Esophagus muscularis mucosa (tissue), 4 donors: ENCODE measurements at regions not wholly inside any gene's neighbourhood (a gene's known extent, or its start where the extent isn't known, plus 50 kb on each side); places are given as distances from the start of the nearest gene placed in this dataset.
"Not testable (repeated sequence)": the region's sequence is repeated elsewhere in the genome, so short reads cannot be mapped to it uniquely, and the experiment has no call there.

Experiments used
- DNase-seq: peaks from one replicate; pipeline ENCODE4 v3.0.0-alpha.2; 2017; ENCODE audit errors: extremely low spot score
- H3K27ac ChIP-seq, 4 donors: fragments of 200-600 bp; sonication (generic); replicated peaks in 1 of 4; 1 replicate in 3 of 4; 2 replicates in 1 of 4; pipeline ENCODE4 v1.5.1; 2016 to 2019; ENCODE audit warnings: mild to moderate bottlenecking in 1 of 4
- H3K27me3 ChIP-seq, 4 donors: fragments of 200-600 bp; sonication (generic); one replicate each; pipeline versions ENCODE4 v1.5.1 to v1.6.0; 2016 to 2019
- H3K36me3 ChIP-seq, 4 donors: fragments of 200-600 bp; sonication (generic); one replicate each; pipeline ENCODE4 v1.5.1; 2016 to 2019
- H3K4me1 ChIP-seq, 4 donors: fragments of 200-600 bp; sonication (generic); one replicate each; pipeline ENCODE4 v1.5.1; 2016 to 2019
- H3K4me3 ChIP-seq, 4 donors: fragments of 200-600 bp; sonication (generic); 1 replicate in 2 of 4; 2 replicates in 2 of 4; pipeline ENCODE4 v1.5.1; 2016 to 2019; ENCODE audit warnings: mild to moderate bottlenecking in 4 of 4, moderate library complexity in 1 of 4
- H3K9me3 ChIP-seq, 4 donors: fragments of 200-600 bp; sonication (generic); 1 replicate in 3 of 4; 2 replicates in 1 of 4; pipeline ENCODE4 v1.5.1; 2016 to 2019
- CTCF ChIP-seq, 3 experiments: fragments of 200-600 bp in 2 of 3; fragments of 450-650 bp in 1 of 3; sonication (generic) in 2 of 3; IDR thresholded peaks; one replicate each; pipeline ENCODE4 v1.5.1; 2017 to 2019; ENCODE audit warnings: antibody characterized with exemption in 3 of 3, mild to moderate bottlenecking in 2 of 3, moderate library complexity in 1 of 3
- EP300 ChIP-seq: sonication (generic); formaldehyde crosslinking; IDR thresholded peaks from one replicate; pipeline ENCODE4 v1.6.1; 2017; ENCODE audit warnings: antibody characterized with exemption
- POLR2A ChIP-seq: fragments of 450-650 bp; IDR thresholded peaks from one replicate; pipeline ENCODE4 v1.6.1; 2017; ENCODE audit warnings: antibody characterized with exemption, moderate library complexity, mild to moderate bottlenecking, low read depth
- WGBS: methylation state at CpG from one replicate; pipeline ENCODE4 v1.1.5; 2018; 5-methylcytosine and 5-hydroxymethylcytosine counted together
- intact Hi-C: fragments of 100-400 bp; cut with DNase I; formaldehyde crosslinking; loops from one replicate; pipeline ENCODE4 v1.15.1; 2023

DNA sequence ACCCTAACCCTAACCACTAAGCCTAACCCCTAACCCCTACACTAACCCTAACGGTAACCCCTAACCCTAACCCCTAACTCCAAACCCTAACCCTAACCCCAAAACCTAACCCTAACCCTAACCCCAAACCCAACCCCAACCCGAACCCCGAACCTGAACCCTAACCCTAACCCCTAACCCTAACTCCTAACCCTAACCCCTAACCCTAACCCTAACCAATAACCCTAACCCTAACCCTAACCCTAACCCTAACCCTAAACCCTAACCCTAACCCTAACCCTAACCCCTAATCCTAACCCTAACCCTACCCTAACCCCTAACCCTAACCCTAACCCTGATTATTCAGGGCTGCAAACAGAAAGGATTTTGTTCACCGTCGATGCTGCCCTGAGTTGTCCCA, 144.6 kb upstream of the DUSP22 start:
- intact Hi-C loops, DNase-seq, H3K4me1 ChIP-seq, H3K36me3 ChIP-seq, H3K27ac ChIP-seq, H3K27me3 ChIP-seq, H3K4me3 ChIP-seq, H3K9me3 ChIP-seq: not testable (repeated sequence)
- 96% methylated on average over 4 of the region's 5 CpGs for WGBS

GRCh38 chr6:148051-148984, 144.0 kb upstream of the DUSP22 start:
- intact Hi-C loops, H3K4me3 ChIP-seq, H3K27ac ChIP-seq, H3K9me3 ChIP-seq, DNase-seq, H3K36me3 ChIP-seq, H3K27me3 ChIP-seq, H3K4me1 ChIP-seq: not testable (repeated sequence)
- 88% methylated on average over 35 of the region's 61 CpGs for WGBS
- TF ChIP-seq CTCF (IDR thresholded peaks at IDR 0.05): peak in 1 of 3 experiments; percentile 26

- H3K36me3 ChIP-seq, H3K4me3 ChIP-seq, H3K9me3 ChIP-seq, H3K4me1 ChIP-seq, H3K27ac ChIP-seq, intact Hi-C loops, DNase-seq: not testable (repeated sequence)
- H3K27me3 ChIP-seq: peaks cover 0 to 21% (median 0%) of the 10 kb centered on the region in 4 donors
- WGBS: 49% methylated on average over 1 of the region's 1 CpG
Measured at GRCh38 chr6:150147-150546, 142.1 kb upstream of the DUSP22 start.

DNA sequence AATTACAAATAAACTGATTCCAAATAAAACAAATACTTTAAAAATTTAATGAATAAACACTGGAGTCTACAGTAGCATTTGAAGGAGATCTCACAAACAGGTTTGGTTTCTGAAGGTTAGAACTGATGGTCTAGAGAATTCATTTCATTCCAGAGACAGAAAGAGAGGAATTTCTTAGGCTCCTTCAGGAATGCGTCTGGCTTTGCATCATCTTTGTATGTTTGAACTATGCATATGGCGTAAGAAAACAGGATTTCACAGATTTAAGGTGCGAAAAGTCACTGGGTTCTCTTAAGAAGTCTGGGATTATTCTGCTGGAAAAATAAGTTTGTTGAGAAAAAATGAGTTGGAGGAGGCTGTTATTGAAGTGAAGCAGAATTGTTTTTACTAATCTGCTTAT, 139.9 kb upstream of the DUSP22 start:
- H3K9me3 ChIP-seq, H3K4me3 ChIP-seq, H3K4me1 ChIP-seq, DNase-seq, H3K27ac ChIP-seq, intact Hi-C loops, H3K36me3 ChIP-seq: not testable (repeated sequence)
- 69% methylated on average over 3 of the region's 3 CpGs for WGBS
- H3K27me3 ChIP-seq: peaks cover 0 to 37% (median 0%) of the 10 kb centered on the region in 4 donors

DNA sequence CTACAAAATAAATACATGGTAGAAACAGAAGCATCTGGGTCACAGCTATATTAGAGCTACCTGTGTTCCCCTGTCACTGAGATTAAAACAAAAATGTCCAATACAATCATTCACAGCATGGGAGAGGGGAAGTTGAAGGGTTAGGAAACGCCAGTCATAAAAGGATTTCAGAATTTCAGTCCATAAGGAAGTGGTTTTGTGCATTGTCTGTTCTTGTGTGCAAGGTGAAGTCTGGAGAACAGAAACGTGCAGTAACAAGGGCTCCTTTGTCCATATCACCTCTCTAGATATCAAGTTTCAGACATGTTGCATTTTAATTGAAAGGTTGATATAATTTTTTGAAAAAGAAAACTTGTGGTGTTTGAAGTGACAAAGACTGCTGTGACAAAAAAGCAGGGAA, 139.3 kb upstream of the DUSP22 start:
- H3K4me1 ChIP-seq, H3K9me3 ChIP-seq, H3K36me3 ChIP-seq, H3K4me3 ChIP-seq, DNase-seq, H3K27ac ChIP-seq, intact Hi-C loops: not testable (repeated sequence)
- WGBS: 17% methylated on average over 2 of the region's 2 CpGs
- H3K27me3 ChIP-seq: peaks cover 0 to 41% (median 0%) of the 10 kb centered on the region in 4 donors

- H3K4me3 ChIP-seq, H3K4me1 ChIP-seq, DNase-seq, H3K9me3 ChIP-seq, H3K36me3 ChIP-seq, H3K27ac ChIP-seq, intact Hi-C loops: not testable (repeated sequence)
- WGBS: 64% methylated on average over 3 of the region's 3 CpGs
- H3K27me3 ChIP-seq: peaks cover 0 to 49% (median 0%) of the 10 kb centered on the region in 4 donors
Measured at GRCh38 chr6:153867-154266, 138.4 kb upstream of the DUSP22 start.

GRCh38 chr6:154321-155092, 137.8 kb upstream of the DUSP22 start:
- H3K9me3 ChIP-seq, intact Hi-C loops, H3K27ac ChIP-seq, H3K4me3 ChIP-seq, DNase-seq, H3K4me1 ChIP-seq, H3K36me3 ChIP-seq: not testable (repeated sequence)
- peaks cover 0 to 55% (median 0%) of the 10 kb centered on the region in 4 donors for H3K27me3 ChIP-seq
- 75% methylated on average over 9 of the region's 9 CpGs for WGBS

- Histone ChIP-seq H3K4me3 (no peak overlapping the region), H3K9me3 (no peaks in the 10 kb centered on the region), H3K4me1 (no peaks in the 10 kb centered on the region), H3K36me3 (no peaks in the 10 kb centered on the region), H3K27me3 (peaks cover 0 to 57% (median 0%) of the 10 kb centered on the region in 4 donors), H3K27ac (no peak overlapping the region)
- DNase-seq: no peak
- intact Hi-C loops: no loop called here
- WGBS: 81% methylated on average over 5 of the region's 5 CpGs
- TF ChIP-seq EP300 (no peak), POLR2A (no peak), CTCF (IDR thresholded peaks at IDR 0.05) (no peak)
Measured at GRCh38 chr6:156010-156409, 136.3 kb upstream of the DUSP22 start.

DNA sequence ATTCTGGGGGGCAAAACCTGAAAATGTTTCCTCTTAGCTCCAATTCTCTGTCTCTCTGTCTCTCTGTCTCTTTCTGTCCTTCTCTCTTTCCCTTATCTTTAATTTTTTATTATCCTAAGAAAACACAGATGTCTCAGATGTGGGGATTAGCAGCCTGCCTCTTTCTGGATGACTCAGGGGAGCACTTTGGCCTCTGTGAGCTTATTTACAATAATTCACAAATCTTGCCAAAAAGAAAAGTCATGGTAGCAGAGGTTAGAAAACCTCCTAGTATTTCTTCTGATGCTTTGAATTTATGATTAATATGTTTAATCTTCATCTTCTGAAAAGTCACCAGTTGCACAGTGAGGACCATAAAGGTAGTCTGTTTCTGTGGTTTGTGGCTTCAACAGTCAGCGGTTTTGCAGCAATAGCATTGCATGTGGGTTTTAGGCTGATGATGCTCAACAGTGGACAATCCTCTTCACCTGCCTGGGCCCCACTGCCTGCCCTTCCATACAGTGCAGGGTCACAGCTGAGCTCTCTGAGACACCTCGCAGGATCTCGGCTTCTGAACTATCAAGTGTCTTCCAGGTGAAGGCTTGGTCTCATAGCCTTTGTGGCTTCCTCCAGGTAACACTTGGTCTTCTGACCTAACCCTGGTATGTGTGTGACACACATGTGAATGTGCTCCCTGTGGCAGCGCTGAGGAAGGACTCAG, 135.7 kb upstream of the DUSP22 start:
- H3K27ac ChIP-seq, H3K4me3 ChIP-seq, intact Hi-C loops, H3K4me1 ChIP-seq, H3K36me3 ChIP-seq, DNase-seq, H3K9me3 ChIP-seq: not testable (repeated sequence)
- WGBS: 92% methylated on average over 2 of the region's 4 CpGs
- H3K27me3 ChIP-seq: peaks cover 0 to 59% (median 0%) of the 10 kb centered on the region in 4 donors

GRCh38 chr6:157176-157575, 135.1 kb upstream of the DUSP22 start:
- H3K36me3 ChIP-seq, intact Hi-C loops, H3K4me3 ChIP-seq, DNase-seq, H3K4me1 ChIP-seq, H3K9me3 ChIP-seq, H3K27ac ChIP-seq: not testable (repeated sequence)
- WGBS: 38% methylated on average over 4 of the region's 4 CpGs
- H3K27me3 ChIP-seq: peaks cover 0 to 59% (median 0%) of the 10 kb centered on the region in 4 donors
